Prostate gland (tissue), 2 donors: ENCODE measurements at regions not wholly inside any gene's neighbourhood (a gene's known extent, or its start where the extent isn't known, plus 50 kb on each side); places are given as distances from the start of the nearest gene placed in this dataset.
A peak's percentile ranks its signal among the peaks of the same experiment; 100 is the strongest.

Experiments
- DNase-seq: peaks from one replicate; pipeline ENCODE4 v3.0.0-alpha.2; 2019; ENCODE audit warnings: low spot score
- H3K27ac ChIP-seq, 2 donors: fragments of 200-600 bp; sonication (generic); 2 replicates each; pipeline ENCODE4 v1.5.1; 2017 to 2019
- H3K27me3 ChIP-seq: fragments of 200-600 bp; sonication (generic); replicated peaks from 2 replicates; pipeline ENCODE4 v1.5.1; 2019; ENCODE audit not compliant: insufficient read depth
- H3K36me3 ChIP-seq, 2 donors: fragments of 200-600 bp; sonication (generic); 1 replicate in 1 of 2; 2 replicates in 1 of 2; pipeline versions ENCODE4 v1.5.1 to v1.8.1; 2017 to 2019
- H3K4me1 ChIP-seq: fragments of 200-600 bp; sonication (generic); replicated peaks from 2 replicates; pipeline ENCODE4 v1.5.1; 2019
- H3K4me3 ChIP-seq, 2 donors: fragments of 200-600 bp; sonication (generic); 2 replicates each; pipeline ENCODE4 v1.5.1; 2017 to 2019
- H3K9me3 ChIP-seq: fragments of 200-600 bp; sonication (generic); 2 replicates; pipeline ENCODE4 v1.5.1; 2017
- POLR2A ChIP-seq: fragments of 450-650 bp; IDR thresholded peaks from one replicate; pipeline ENCODE4 v1.6.1; 2016; ENCODE audit warnings: antibody characterized with exemption, mild to moderate bottlenecking
- POLR2AphosphoS5 ChIP-seq: sonication (generic); formaldehyde crosslinking; IDR thresholded peaks from one replicate; pipeline ENCODE4 v1.6.1; 2017; ENCODE audit warnings: antibody characterized with exemption
- WGBS: methylation state at CpG from one replicate; pipeline ENCODE4 v1.1.5; 2018; 5-methylcytosine and 5-hydroxymethylcytosine counted together
- intact Hi-C: fragments of 100-400 bp; cut with DNase I; formaldehyde crosslinking; loops from one replicate; pipeline ENCODE4 v1.14.2; 2022
- TF ChIP-seq, protein P1 (sequence below), 4 experiments: fragments of 200-600 bp in 2 of 4; fragments of 450-650 bp in 2 of 4; sonication (generic) in 2 of 4; IDR thresholded peaks; 1 replicate in 3 of 4; 2 replicates in 1 of 4; pipeline ENCODE4 v1.5.1; 2016 to 2019; ENCODE audit warnings: antibody characterized with exemption in 4 of 4, mild to moderate bottlenecking in 2 of 4, moderate library complexity in 2 of 4

DNA sequence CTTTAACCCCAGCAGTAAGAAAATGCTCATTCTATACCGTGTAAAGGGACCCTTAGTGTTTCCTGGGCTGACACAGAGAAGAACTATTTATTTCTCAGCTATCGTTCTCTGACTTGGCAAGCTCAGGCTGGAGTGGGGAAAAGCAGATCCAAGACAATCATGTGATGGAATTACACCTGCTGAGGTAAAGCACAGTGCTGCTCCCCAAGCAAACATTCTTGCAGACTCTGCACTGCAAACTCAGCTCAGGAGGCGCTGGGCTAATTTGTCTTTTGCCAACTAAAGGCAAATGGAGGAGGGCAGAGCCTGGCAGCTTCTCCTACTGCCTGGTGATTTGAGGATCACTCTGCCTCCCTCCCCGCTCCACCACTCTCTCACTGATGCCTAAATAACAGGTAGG lies 57.8 kb upstream of the FUT8 start:
- H3K4me3 ChIP-seq: no peak overlapping the region
- no peaks in the 10 kb centered on the region for H3K27me3 ChIP-seq
- no peaks in the 10 kb centered on the region for H3K9me3 ChIP-seq
- TF ChIP-seq POLR2A: no peak
- TF ChIP-seq POLR2AphosphoS5: peak; percentile 32
- no peaks in the 10 kb centered on the region for H3K4me1 ChIP-seq
- H3K27ac ChIP-seq: peak overlapping the region in 1 of 2 donors; percentile 9
- peak; percentile 23 for DNase-seq
- 31% methylated on average over 4 of the region's 4 CpGs for WGBS
- H3K36me3 ChIP-seq: no peaks in the 10 kb centered on the region
- intact Hi-C loops: no loop called here

DNA sequence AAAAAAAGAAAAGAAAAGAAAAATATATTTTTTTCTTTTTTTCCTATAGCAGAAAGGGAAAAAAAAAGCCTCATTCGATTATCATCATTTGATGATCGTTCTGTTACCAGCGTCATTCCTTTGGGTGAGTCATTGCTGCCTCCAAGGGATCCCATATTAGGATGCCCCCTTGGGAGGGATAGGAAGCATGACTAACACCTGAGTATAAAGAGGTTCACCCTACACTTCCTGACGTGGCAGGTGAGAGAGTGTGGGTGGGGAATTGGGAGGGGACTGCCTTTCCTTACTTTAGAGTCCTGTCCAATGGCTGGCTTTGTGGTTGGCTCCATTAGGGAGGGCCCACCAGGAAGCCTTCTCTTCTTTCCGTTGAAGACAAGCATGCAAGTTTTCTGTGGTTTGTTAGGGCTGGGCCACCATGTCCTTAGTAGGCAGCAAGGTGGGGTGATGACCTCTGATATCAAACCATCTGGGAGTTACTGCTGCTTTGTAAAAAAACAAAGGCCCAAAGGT lies 56.1 kb upstream of the FUT8 start:
- DNase-seq: no peak
- Histone ChIP-seq H3K27ac (no peak overlapping the region), H3K4me3 (no peak overlapping the region), H3K9me3 (no peaks in the 10 kb centered on the region), H3K27me3 (no peaks in the 10 kb centered on the region), H3K36me3 (no peaks in the 10 kb centered on the region), H3K4me1 (no peaks in the 10 kb centered on the region)
- TF ChIP-seq, protein P1, sequence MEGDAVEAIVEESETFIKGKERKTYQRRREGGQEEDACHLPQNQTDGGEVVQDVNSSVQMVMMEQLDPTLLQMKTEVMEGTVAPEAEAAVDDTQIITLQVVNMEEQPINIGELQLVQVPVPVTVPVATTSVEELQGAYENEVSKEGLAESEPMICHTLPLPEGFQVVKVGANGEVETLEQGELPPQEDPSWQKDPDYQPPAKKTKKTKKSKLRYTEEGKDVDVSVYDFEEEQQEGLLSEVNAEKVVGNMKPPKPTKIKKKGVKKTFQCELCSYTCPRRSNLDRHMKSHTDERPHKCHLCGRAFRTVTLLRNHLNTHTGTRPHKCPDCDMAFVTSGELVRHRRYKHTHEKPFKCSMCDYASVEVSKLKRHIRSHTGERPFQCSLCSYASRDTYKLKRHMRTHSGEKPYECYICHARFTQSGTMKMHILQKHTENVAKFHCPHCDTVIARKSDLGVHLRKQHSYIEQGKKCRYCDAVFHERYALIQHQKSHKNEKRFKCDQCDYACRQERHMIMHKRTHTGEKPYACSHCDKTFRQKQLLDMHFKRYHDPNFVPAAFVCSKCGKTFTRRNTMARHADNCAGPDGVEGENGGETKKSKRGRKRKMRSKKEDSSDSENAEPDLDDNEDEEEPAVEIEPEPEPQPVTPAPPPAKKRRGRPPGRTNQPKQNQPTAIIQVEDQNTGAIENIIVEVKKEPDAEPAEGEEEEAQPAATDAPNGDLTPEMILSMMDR (IDR thresholded peaks at IDR 0.05): no peak
- TF ChIP-seq POLR2A (no peak), POLR2AphosphoS5 (no peak)
- 63% methylated on average over 5 of the region's 5 CpGs for WGBS
- intact Hi-C loops: no loop called here

- Histone ChIP-seq H3K9me3 (no peaks in the 10 kb centered on the region), H3K27ac (no peak overlapping the region), H3K27me3 (no peaks in the 10 kb centered on the region), H3K36me3 (no peaks in the 10 kb centered on the region), H3K4me1 (no peaks in the 10 kb centered on the region), H3K4me3 (no peak overlapping the region)
- TF ChIP-seq POLR2A: no peak
- TF ChIP-seq, protein P1 (IDR thresholded peaks at IDR 0.05): no peak
- no peak for TF ChIP-seq POLR2AphosphoS5
- 22% methylated on average over 2 of the region's 2 CpGs for WGBS
- DNase-seq: no peak
- intact Hi-C loops: no loop called here
These were observed 55.4 kb upstream of the FUT8 start for GRCh38 chr14:65357113-65357512.

- Histone ChIP-seq H3K27ac (no peak overlapping the region), H3K36me3 (no peaks in the 10 kb centered on the region), H3K9me3 (no peaks in the 10 kb centered on the region), H3K4me3 (no peak overlapping the region), H3K4me1 (no peaks in the 10 kb centered on the region), H3K27me3 (no peaks in the 10 kb centered on the region)
- DNase-seq: no peak
- intact Hi-C loops: no loop called here
- no peak for TF ChIP-seq POLR2AphosphoS5
- TF ChIP-seq, protein P1 (IDR thresholded peaks at IDR 0.05): no peak
- no peak for TF ChIP-seq POLR2A
These were observed 54.8 kb upstream of the FUT8 start for GRCh38 chr14:65357689-65358088.

GRCh38 chr14:65359503-65359902 lies 53.0 kb upstream of the FUT8 start:
- DNase-seq: no peak
- Histone ChIP-seq H3K27ac (no peak overlapping the region), H3K4me3 (no peak overlapping the region), H3K9me3 (no peaks in the 10 kb centered on the region), H3K36me3 (no peaks in the 10 kb centered on the region), H3K4me1 (no peaks in the 10 kb centered on the region), H3K27me3 (no peaks in the 10 kb centered on the region)
- intact Hi-C loops: no loop called here
- WGBS: 48% methylated on average over 3 of the region's 3 CpGs
- TF ChIP-seq POLR2AphosphoS5 (no peak), POLR2A (no peak)
- TF ChIP-seq, protein P1 (IDR thresholded peaks at IDR 0.05): peak in 1 of 4 experiments; percentile 8
